ENCODE measurements at regions not wholly inside any gene's neighbourhood (a gene's known extent, or its start where the extent isn't known, plus 50 kb on each side); places are given as distances from the start of the nearest gene placed in this dataset.

DNA sequence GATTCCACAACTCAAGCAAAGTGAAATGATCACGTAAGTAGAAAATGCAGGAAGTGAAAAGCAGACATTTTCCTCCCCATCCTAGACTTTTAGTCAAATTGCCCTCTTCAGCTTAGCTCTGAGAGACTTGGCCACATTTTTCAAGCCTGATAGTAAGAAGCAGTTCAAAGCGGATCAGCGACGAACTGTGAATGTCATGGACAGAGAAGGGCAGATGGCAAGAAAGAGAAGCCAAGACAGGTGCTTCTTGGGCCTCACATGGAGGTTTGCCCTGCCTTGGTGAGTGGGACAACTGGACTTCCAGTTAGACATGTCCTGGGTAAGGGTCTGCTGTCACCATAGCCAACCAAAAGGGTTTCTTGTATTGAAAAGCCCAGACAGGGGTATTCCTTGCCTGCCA, 291.5 kb downstream of the MED10 start:
- H3K27ac ChIP-seq = no peak overlapping the region
- no peaks in the 10 kb centered on the region for H3K27me3 ChIP-seq
- H3K4me1 ChIP-seq (ENCODE audit: low read depth) = no peaks in the 10 kb centered on the region
- no peaks in the 10 kb centered on the region for H3K9me3 ChIP-seq (ENCODE audit: low read depth)
- TF ChIP-seq, protein P1, sequence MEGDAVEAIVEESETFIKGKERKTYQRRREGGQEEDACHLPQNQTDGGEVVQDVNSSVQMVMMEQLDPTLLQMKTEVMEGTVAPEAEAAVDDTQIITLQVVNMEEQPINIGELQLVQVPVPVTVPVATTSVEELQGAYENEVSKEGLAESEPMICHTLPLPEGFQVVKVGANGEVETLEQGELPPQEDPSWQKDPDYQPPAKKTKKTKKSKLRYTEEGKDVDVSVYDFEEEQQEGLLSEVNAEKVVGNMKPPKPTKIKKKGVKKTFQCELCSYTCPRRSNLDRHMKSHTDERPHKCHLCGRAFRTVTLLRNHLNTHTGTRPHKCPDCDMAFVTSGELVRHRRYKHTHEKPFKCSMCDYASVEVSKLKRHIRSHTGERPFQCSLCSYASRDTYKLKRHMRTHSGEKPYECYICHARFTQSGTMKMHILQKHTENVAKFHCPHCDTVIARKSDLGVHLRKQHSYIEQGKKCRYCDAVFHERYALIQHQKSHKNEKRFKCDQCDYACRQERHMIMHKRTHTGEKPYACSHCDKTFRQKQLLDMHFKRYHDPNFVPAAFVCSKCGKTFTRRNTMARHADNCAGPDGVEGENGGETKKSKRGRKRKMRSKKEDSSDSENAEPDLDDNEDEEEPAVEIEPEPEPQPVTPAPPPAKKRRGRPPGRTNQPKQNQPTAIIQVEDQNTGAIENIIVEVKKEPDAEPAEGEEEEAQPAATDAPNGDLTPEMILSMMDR (IDR thresholded peaks at IDR 0.05; ENCODE audit: low read depth, low read length) = no peak
- no peak overlapping the region for H3K4me3 ChIP-seq
- no peak for DNase-seq (ENCODE audit: low read depth in 1 of 2, low spot score in 1 of 2)
- no peaks in the 10 kb centered on the region for H3K36me3 ChIP-seq

DNA sequence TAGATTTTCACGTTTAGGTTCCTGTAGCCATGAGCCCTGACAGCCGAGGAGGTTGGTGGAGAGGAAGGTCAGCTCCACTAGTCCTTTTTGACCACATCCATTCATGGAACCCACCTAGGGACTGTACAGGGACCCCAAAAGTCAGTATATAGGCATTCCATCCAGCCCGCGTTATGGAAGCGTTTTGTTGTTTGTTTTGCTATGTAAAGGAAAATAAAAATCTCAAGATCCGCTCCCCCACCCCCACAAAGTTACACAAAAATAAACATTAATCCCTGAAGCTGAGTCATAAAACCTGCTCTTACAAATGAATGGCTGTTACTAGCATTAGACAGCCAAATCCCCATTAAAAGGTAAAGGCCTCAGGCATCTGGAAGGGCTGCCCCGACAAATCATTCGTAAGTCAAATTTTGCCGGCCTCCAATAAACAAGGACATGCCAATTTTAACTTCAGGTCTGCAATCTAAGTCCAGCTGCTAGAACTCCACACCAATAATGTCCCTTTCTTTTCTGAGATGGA, 292.9 kb downstream of the MED10 start:
- Histone ChIP-seq H3K27me3 (no peaks in the 10 kb centered on the region), H3K27ac (no peak overlapping the region), H3K9me3 (ENCODE audit: low read depth) (no peaks in the 10 kb centered on the region), H3K4me1 (ENCODE audit: low read depth) (no peaks in the 10 kb centered on the region), H3K4me3 (no peak overlapping the region), H3K36me3 (no peaks in the 10 kb centered on the region)
- TF ChIP-seq, protein P1 (IDR thresholded peaks at IDR 0.05; ENCODE audit: low read depth, low read length) = no peak
- DNase-seq (ENCODE audit: low read depth in 1 of 2, low spot score in 1 of 2) = no peak

DNA sequence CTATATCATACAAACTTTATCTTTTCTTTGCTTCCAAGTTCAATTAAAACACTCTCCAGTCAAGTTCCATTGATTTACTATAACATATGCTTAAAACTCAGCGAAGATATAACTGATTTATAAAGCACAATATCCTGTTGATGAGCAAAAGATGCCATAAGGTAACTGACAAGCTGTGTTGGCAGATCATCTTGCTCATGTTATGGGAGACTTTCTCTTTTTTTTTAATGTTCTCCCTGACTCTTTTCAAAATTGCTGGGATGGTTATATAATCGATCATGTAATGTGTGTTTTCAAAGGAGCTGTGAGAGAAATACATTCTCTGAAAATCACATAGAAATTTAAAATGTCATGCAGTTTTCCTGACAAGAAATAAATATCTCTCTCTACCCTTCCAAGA, 293.5 kb downstream of the MED10 start:
- Histone ChIP-seq H3K27ac (no peak overlapping the region), H3K9me3 (ENCODE audit: low read depth) (no peaks in the 10 kb centered on the region), H3K4me1 (ENCODE audit: low read depth) (no peaks in the 10 kb centered on the region), H3K36me3 (no peaks in the 10 kb centered on the region), H3K4me3 (no peak overlapping the region), H3K27me3 (no peaks in the 10 kb centered on the region)
- DNase-seq (ENCODE audit: low read depth in 1 of 2, low spot score in 1 of 2) = no peak
- TF ChIP-seq, protein P1 (IDR thresholded peaks at IDR 0.05; ENCODE audit: low read depth, low read length) = no peak

- no peaks in the 10 kb centered on the region for H3K36me3 ChIP-seq
- no peak overlapping the region for H3K27ac ChIP-seq
- TF ChIP-seq, protein P1 (IDR thresholded peaks at IDR 0.05; ENCODE audit: low read depth, low read length) = no peak
- no peak for DNase-seq (ENCODE audit: low read depth in 1 of 2, low spot score in 1 of 2)
- no peaks in the 10 kb centered on the region for H3K9me3 ChIP-seq (ENCODE audit: low read depth)
- H3K4me1 ChIP-seq (ENCODE audit: low read depth) = no peaks in the 10 kb centered on the region
- no peaks in the 10 kb centered on the region for H3K27me3 ChIP-seq
- H3K4me3 ChIP-seq = no peak overlapping the region
Measured at GRCh38 chr5:6084376-6084775, 294.0 kb downstream of the MED10 start.

DNA sequence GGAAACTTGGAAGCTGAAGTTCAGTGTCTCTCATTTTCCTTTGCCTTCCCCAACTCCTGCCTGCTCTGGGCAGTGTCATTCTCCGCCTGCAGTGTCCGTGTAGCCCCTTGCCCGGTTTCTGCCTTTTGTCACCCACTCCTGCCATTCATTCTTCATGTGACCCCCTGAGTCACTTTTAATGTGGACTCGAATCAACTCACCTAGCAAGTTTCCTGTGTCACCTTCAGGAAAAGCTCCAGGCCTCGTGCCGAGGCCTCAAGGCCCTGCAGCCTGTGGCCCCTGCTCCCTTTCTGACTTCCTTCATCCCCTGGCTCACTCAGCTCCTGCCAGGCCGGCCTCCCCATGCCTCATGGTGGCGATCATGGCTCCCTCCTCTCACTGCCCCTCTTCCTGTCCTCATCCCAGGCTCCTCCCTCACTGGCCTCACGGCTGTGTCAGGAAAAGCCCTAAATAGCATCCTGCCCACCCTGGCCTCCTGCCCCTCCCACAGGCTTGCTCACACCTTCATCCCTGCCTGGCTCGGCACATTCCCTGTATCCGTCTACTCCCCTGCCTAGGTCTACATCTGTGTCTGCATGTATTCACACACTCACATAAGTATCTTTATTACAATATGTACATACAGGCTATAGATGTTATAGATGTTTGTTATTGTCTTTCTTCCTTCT, 294.9 kb downstream of the MED10 start:
- DNase-seq (ENCODE audit: low read depth in 1 of 2, low spot score in 1 of 2) = peak in 1 of 2 donors; percentile 18
- H3K27me3 ChIP-seq = no peaks in the 10 kb centered on the region
- H3K9me3 ChIP-seq (ENCODE audit: low read depth) = no peaks in the 10 kb centered on the region
- TF ChIP-seq, protein P1 (IDR thresholded peaks at IDR 0.05; ENCODE audit: low read depth, low read length) = no peak
- H3K36me3 ChIP-seq = no peaks in the 10 kb centered on the region
- H3K4me3 ChIP-seq = no peak overlapping the region
- no peak overlapping the region for H3K27ac ChIP-seq
- H3K4me1 ChIP-seq (ENCODE audit: low read depth) = no peaks in the 10 kb centered on the region

Data from cardiac muscle cell (in vitro differentiated cells and primary cell).